Neural cell (in vitro differentiated cells): ENCODE measurements at regions not wholly inside any gene's neighbourhood (a gene's known extent, or its start where the extent isn't known, plus 50 kb on each side); places are given as distances from the start of the nearest gene placed in this dataset.
A peak's percentile ranks its signal among the peaks of the same experiment; 100 is the strongest.

Experiments used
- H2AFZ ChIP-seq: fragments of 200-600, 300-800 bp; sonication (generic), shearing (Covaris generic); 2 replicates; pipeline ENCODE4 v1.6.0; 2014; ENCODE audit warnings: low read depth, mild to moderate bottlenecking, antibody characterized with exemption, low read length, moderate library complexity
- H3F3A ChIP-seq: fragments of 200-600 bp; shearing (Covaris generic); 2 replicates; pipeline ENCODE4 v1.6.1; 2016; ENCODE audit warnings: mild to moderate bottlenecking, moderate library complexity, mixed read lengths, antibody characterized with exemption, low read length; ENCODE audit not compliant: insufficient read depth, poor library complexity, severe bottlenecking
- H3K27ac ChIP-seq: fragments of 200-600, 300-800 bp; sonication (generic), shearing (Covaris generic); 2 replicates; pipeline ENCODE4 v1.5.1; 2014; ENCODE audit warnings: mild to moderate bottlenecking, low read length, moderate library complexity
- H3K27me3 ChIP-seq: fragments of 300-800, 200-600 bp; sonication (generic), shearing (Covaris generic); 2 replicates; pipeline ENCODE4 v1.6.0; 2014; ENCODE audit warnings: mild to moderate bottlenecking, low read depth, low read length, moderate library complexity; ENCODE audit not compliant: insufficient read depth
- H3K36me3 ChIP-seq: fragments of 300-800, 200-600 bp; sonication (generic), shearing (Covaris generic); 2 replicates; pipeline ENCODE4 v1.5.1; 2014; ENCODE audit warnings: mild to moderate bottlenecking, antibody characterized with exemption, low read length, moderate library complexity; ENCODE audit not compliant: insufficient read depth
- H3K4me2 ChIP-seq: fragments of 300-800, 200-600 bp; sonication (generic), shearing (Covaris generic); 2 replicates; pipeline ENCODE4 v1.6.0; 2014; ENCODE audit warnings: mild to moderate bottlenecking, low read length
- H3K4me3 ChIP-seq: fragments of 300-800, 200-600 bp; sonication (generic), shearing (Covaris generic); 2 replicates; pipeline ENCODE4 v1.5.1; 2014; ENCODE audit warnings: mild to moderate bottlenecking, low read length, moderate library complexity
- H3K79me2 ChIP-seq: fragments of 200-600 bp; shearing (Covaris generic); replicated peaks from 2 replicates; pipeline ENCODE4 v1.6.0; 2014; ENCODE audit warnings: mild to moderate bottlenecking, low read length, moderate library complexity; ENCODE audit not compliant: insufficient read depth
- H3K9ac ChIP-seq: fragments of 300-800, 200-600 bp; sonication (generic), shearing (Covaris generic); 2 replicates; pipeline ENCODE4 v1.6.1; 2016; ENCODE audit warnings: mild to moderate bottlenecking, low read length, mixed read lengths
- H3K9me2 ChIP-seq: fragments of 200-600 bp; shearing (Covaris generic); 2 replicates; pipeline ENCODE4 v1.6.1; 2016; ENCODE audit warnings: mild to moderate bottlenecking, low read length, mixed read lengths; ENCODE audit not compliant: insufficient read depth
- H3K9me3 ChIP-seq: fragments of 200-600, 300-800 bp; sonication (generic), shearing (Covaris generic); 2 replicates; pipeline ENCODE4 v1.6.1; 2016; ENCODE audit warnings: mild to moderate bottlenecking, mixed run types, low read length, moderate library complexity, mixed read lengths
- H4K20me1 ChIP-seq: fragments of 200-600 bp; shearing (Covaris generic); 2 replicates; pipeline ENCODE4 v1.6.1; 2016; ENCODE audit warnings: mild to moderate bottlenecking, mixed run types; ENCODE audit not compliant: insufficient read depth
- EZH2 ChIP-seq: fragments of 200-600, 300-800 bp; shearing (Covaris generic), sonication (generic); IDR thresholded peaks from 2 replicates; pipeline ENCODE4 v1.6.1; 2014; ENCODE audit warnings: antibody characterized with exemption, low read length, borderline replicate concordance, mild to moderate bottlenecking; ENCODE audit not compliant: insufficient read depth, poor library complexity, severe bottlenecking
- POLR2AphosphoS5 ChIP-seq: IDR thresholded peaks from 2 replicates; pipeline ENCODE4 v1.6.1; 2012
- RAD21 ChIP-seq: fragments of 450-650 bp; conservative IDR thresholded peaks from 2 replicates; pipeline ENCODE4 v1.6.1; 2014; ENCODE audit warnings: antibody characterized with exemption, mild to moderate bottlenecking, moderate library complexity
- SMC3 ChIP-seq: fragments of 450-650 bp; conservative IDR thresholded peaks from 2 replicates; pipeline ENCODE4 v1.6.1; 2014; ENCODE audit warnings: antibody characterized with exemption, mild to moderate bottlenecking, moderate library complexity; ENCODE audit not compliant: poor library complexity
- TF ChIP-seq, protein P1 (sequence below): fragments of 450-650 bp; IDR thresholded peaks from 2 replicates; pipeline ENCODE4 v1.5.1; 2014; ENCODE audit warnings: antibody characterized with exemption, mild to moderate bottlenecking, moderate library complexity; ENCODE audit not compliant: poor library complexity, severe bottlenecking
- TF ChIP-seq, protein P2 (sequence below): IDR thresholded peaks from 2 replicates; pipeline ENCODE4 v1.6.1; 2012; ENCODE audit warnings: borderline replicate concordance

GRCh38 chrX:100120956-100121355 is 289.1 kb downstream of the PCDH19 start:
- H3K79me2 ChIP-seq: no peaks in the 10 kb centered on the region
- no peaks in the 10 kb centered on the region for H3K36me3 ChIP-seq
- H3F3A ChIP-seq: no peaks in the 10 kb centered on the region
- H3K9ac ChIP-seq: no peak overlapping the region
- no peaks in the 10 kb centered on the region for H3K9me3 ChIP-seq
- H3K27me3 ChIP-seq: no peaks in the 10 kb centered on the region
- no peak overlapping the region for H3K27ac ChIP-seq
- H3K4me2 ChIP-seq: no peak overlapping the region
- H3K9me2 ChIP-seq: no peaks in the 10 kb centered on the region
- no peaks in the 10 kb centered on the region for H4K20me1 ChIP-seq
- no peak overlapping the region for H2AFZ ChIP-seq
- TF ChIP-seq, protein P1, sequence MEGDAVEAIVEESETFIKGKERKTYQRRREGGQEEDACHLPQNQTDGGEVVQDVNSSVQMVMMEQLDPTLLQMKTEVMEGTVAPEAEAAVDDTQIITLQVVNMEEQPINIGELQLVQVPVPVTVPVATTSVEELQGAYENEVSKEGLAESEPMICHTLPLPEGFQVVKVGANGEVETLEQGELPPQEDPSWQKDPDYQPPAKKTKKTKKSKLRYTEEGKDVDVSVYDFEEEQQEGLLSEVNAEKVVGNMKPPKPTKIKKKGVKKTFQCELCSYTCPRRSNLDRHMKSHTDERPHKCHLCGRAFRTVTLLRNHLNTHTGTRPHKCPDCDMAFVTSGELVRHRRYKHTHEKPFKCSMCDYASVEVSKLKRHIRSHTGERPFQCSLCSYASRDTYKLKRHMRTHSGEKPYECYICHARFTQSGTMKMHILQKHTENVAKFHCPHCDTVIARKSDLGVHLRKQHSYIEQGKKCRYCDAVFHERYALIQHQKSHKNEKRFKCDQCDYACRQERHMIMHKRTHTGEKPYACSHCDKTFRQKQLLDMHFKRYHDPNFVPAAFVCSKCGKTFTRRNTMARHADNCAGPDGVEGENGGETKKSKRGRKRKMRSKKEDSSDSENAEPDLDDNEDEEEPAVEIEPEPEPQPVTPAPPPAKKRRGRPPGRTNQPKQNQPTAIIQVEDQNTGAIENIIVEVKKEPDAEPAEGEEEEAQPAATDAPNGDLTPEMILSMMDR: no peak
- peak; percentile 20 for TF ChIP-seq POLR2AphosphoS5
- no peak overlapping the region for H3K4me3 ChIP-seq

- Histone ChIP-seq H3K9ac (no peak overlapping the region), H3K79me2 (no peaks in the 10 kb centered on the region), H4K20me1 (no peaks in the 10 kb centered on the region), H3K27ac (no peak overlapping the region), H3K36me3 (no peaks in the 10 kb centered on the region), H3K4me3 (no peak overlapping the region), H3K4me2 (no peak overlapping the region), H3F3A (no peaks in the 10 kb centered on the region), H3K9me2 (no peaks in the 10 kb centered on the region), H3K9me3 (no peaks in the 10 kb centered on the region), H2AFZ (no peak overlapping the region), H3K27me3 (no peaks in the 10 kb centered on the region)
- TF ChIP-seq RAD21: no peak
- TF ChIP-seq, protein P2, sequence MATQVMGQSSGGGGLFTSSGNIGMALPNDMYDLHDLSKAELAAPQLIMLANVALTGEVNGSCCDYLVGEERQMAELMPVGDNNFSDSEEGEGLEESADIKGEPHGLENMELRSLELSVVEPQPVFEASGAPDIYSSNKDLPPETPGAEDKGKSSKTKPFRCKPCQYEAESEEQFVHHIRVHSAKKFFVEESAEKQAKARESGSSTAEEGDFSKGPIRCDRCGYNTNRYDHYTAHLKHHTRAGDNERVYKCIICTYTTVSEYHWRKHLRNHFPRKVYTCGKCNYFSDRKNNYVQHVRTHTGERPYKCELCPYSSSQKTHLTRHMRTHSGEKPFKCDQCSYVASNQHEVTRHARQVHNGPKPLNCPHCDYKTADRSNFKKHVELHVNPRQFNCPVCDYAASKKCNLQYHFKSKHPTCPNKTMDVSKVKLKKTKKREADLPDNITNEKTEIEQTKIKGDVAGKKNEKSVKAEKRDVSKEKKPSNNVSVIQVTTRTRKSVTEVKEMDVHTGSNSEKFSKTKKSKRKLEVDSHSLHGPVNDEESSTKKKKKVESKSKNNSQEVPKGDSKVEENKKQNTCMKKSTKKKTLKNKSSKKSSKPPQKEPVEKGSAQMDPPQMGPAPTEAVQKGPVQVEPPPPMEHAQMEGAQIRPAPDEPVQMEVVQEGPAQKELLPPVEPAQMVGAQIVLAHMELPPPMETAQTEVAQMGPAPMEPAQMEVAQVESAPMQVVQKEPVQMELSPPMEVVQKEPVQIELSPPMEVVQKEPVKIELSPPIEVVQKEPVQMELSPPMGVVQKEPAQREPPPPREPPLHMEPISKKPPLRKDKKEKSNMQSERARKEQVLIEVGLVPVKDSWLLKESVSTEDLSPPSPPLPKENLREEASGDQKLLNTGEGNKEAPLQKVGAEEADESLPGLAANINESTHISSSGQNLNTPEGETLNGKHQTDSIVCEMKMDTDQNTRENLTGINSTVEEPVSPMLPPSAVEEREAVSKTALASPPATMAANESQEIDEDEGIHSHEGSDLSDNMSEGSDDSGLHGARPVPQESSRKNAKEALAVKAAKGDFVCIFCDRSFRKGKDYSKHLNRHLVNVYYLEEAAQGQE: no peak
- TF ChIP-seq, protein P1: no peak
- TF ChIP-seq SMC3: no peak
- no peak for TF ChIP-seq EZH2
- TF ChIP-seq POLR2AphosphoS5: no peak
Observed at GRCh38 chrX:100098660-100099375, 311.3 kb downstream of the PCDH19 start.
